Prostate gland (tissue), 2 donors: ENCODE measurements at regions not wholly inside any gene's neighbourhood (a gene's known extent, or its start where the extent isn't known, plus 50 kb on each side); places are given as distances from the start of the nearest gene placed in this dataset.

Experiments used
- DNase-seq: peaks from one replicate; pipeline ENCODE4 v3.0.0-alpha.2; 2019; ENCODE audit warnings: low spot score
- H3K27ac ChIP-seq, 2 donors: fragments of 200-600 bp; sonication (generic); 2 replicates each; pipeline ENCODE4 v1.5.1; 2017 to 2019
- H3K27me3 ChIP-seq: fragments of 200-600 bp; sonication (generic); replicated peaks from 2 replicates; pipeline ENCODE4 v1.5.1; 2019; ENCODE audit not compliant: insufficient read depth
- H3K36me3 ChIP-seq, 2 donors: fragments of 200-600 bp; sonication (generic); 1 replicate in 1 of 2; 2 replicates in 1 of 2; pipeline versions ENCODE4 v1.5.1 to v1.8.1; 2017 to 2019
- H3K4me1 ChIP-seq: fragments of 200-600 bp; sonication (generic); replicated peaks from 2 replicates; pipeline ENCODE4 v1.5.1; 2019
- H3K4me3 ChIP-seq, 2 donors: fragments of 200-600 bp; sonication (generic); 2 replicates each; pipeline ENCODE4 v1.5.1; 2017 to 2019
- H3K9me3 ChIP-seq: fragments of 200-600 bp; sonication (generic); 2 replicates; pipeline ENCODE4 v1.5.1; 2017
- POLR2A ChIP-seq: fragments of 450-650 bp; IDR thresholded peaks from one replicate; pipeline ENCODE4 v1.6.1; 2016; ENCODE audit warnings: antibody characterized with exemption, mild to moderate bottlenecking
- POLR2AphosphoS5 ChIP-seq: sonication (generic); formaldehyde crosslinking; IDR thresholded peaks from one replicate; pipeline ENCODE4 v1.6.1; 2017; ENCODE audit warnings: antibody characterized with exemption
- WGBS: methylation state at CpG from one replicate; pipeline ENCODE4 v1.1.5; 2018; 5-methylcytosine and 5-hydroxymethylcytosine counted together
- intact Hi-C: fragments of 100-400 bp; cut with DNase I; formaldehyde crosslinking; loops from one replicate; pipeline ENCODE4 v1.14.2; 2022
- TF ChIP-seq, protein P1 (sequence below), 4 experiments: fragments of 200-600 bp in 2 of 4; fragments of 450-650 bp in 2 of 4; sonication (generic) in 2 of 4; IDR thresholded peaks; 1 replicate in 3 of 4; 2 replicates in 1 of 4; pipeline ENCODE4 v1.5.1; 2016 to 2019; ENCODE audit warnings: antibody characterized with exemption in 4 of 4, mild to moderate bottlenecking in 2 of 4, moderate library complexity in 2 of 4

DNA sequence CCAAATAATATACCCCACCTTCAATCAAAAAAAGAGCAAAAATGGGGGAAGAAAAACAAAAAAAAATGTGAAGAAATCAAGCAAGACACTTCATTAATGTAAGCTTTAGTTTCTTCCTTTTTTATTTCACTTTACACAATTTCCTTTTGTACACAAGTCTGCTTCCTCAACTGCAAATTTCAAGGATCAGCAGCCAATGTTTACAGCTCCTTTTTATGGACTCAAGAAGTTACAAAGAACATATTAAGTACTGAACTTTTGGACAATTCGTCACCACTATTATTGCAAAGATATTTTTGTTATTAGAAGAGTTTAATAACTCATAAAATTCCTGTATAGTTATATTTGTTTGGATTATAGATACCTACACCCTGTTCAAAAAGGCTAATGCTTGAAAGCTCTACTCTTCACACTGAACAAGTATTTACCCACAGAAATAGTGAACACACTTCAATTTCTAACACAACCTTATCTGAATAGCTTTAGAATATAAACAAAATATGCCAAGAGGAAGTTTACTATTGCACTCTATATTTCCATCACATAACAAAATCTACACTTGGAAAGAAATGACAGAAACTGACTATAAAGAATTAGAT, 658.7 kb upstream of the CNTNAP5 start:
- WGBS, result 9% methylated on average over 1 of the region's 1 CpG
- TF ChIP-seq POLR2A (no peak), POLR2AphosphoS5 (no peak)
- TF ChIP-seq, protein P1, sequence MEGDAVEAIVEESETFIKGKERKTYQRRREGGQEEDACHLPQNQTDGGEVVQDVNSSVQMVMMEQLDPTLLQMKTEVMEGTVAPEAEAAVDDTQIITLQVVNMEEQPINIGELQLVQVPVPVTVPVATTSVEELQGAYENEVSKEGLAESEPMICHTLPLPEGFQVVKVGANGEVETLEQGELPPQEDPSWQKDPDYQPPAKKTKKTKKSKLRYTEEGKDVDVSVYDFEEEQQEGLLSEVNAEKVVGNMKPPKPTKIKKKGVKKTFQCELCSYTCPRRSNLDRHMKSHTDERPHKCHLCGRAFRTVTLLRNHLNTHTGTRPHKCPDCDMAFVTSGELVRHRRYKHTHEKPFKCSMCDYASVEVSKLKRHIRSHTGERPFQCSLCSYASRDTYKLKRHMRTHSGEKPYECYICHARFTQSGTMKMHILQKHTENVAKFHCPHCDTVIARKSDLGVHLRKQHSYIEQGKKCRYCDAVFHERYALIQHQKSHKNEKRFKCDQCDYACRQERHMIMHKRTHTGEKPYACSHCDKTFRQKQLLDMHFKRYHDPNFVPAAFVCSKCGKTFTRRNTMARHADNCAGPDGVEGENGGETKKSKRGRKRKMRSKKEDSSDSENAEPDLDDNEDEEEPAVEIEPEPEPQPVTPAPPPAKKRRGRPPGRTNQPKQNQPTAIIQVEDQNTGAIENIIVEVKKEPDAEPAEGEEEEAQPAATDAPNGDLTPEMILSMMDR (IDR thresholded peaks at IDR 0.05), result no peak
- H3K27ac ChIP-seq, result no peak overlapping the region

DNA sequence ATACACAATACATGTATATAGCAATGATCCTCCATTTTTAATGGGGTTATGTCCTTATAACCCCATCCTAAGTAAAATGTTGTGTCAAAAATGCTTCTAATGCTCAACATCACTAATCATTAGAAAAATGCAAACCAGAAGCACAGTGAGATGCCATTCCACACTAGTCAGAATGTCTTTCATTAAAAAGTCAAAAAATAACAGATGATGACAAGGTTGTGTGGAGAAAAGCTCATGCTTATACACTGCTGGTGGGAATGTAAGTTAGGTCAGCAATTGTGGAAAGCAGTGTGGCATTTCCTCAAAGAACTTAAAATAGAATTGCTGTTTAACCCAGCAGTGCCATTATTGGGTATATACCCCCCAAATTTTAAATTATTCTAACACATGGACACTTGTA, 654.9 kb upstream of the CNTNAP5 start:
- H3K4me1 ChIP-seq, result no peaks in the 10 kb centered on the region
- H3K9me3 ChIP-seq, result no peaks in the 10 kb centered on the region
- no peaks in the 10 kb centered on the region for H3K27me3 ChIP-seq
- TF ChIP-seq POLR2A, result no peak
- TF ChIP-seq, protein P1 (IDR thresholded peaks at IDR 0.05), result no peak
- TF ChIP-seq POLR2AphosphoS5, result no peak
- H3K27ac ChIP-seq, result no peak overlapping the region
- no peaks in the 10 kb centered on the region for H3K36me3 ChIP-seq
- intact Hi-C loops, result no loop called here
- DNase-seq, result no peak
- H3K4me3 ChIP-seq, result no peak overlapping the region

More for the DNA sequence above, 658.7 kb upstream of the CNTNAP5 start:
- Histone ChIP-seq H3K9me3 (no peaks in the 10 kb centered on the region), H3K36me3 (no peaks in the 10 kb centered on the region), H3K4me1 (no peaks in the 10 kb centered on the region), H3K4me3 (no peak overlapping the region), H3K27me3 (no peaks in the 10 kb centered on the region)
- intact Hi-C loops, result no loop called here
- no peak for DNase-seq

- no peaks in the 10 kb centered on the region for H3K9me3 ChIP-seq
- H3K27ac ChIP-seq, result no peak overlapping the region
- H3K27me3 ChIP-seq, result no peaks in the 10 kb centered on the region
- TF ChIP-seq POLR2AphosphoS5 (no peak), POLR2A (no peak)
- TF ChIP-seq, protein P1 (IDR thresholded peaks at IDR 0.05), result no peak
- 91% methylated on average over 3 of the region's 3 CpGs for WGBS
- intact Hi-C loops, result no loop called here
- no peaks in the 10 kb centered on the region for H3K4me1 ChIP-seq
- H3K4me3 ChIP-seq, result no peak overlapping the region
- DNase-seq, result no peak
- H3K36me3 ChIP-seq, result no peaks in the 10 kb centered on the region
Measured at GRCh38 chr2:123371535-123371934, 653.6 kb upstream of the CNTNAP5 start.

- no peak for DNase-seq
- 73% methylated on average over 8 of the region's 8 CpGs for WGBS
- Histone ChIP-seq H3K27me3 (no peaks in the 10 kb centered on the region), H3K4me3 (no peak overlapping the region), H3K36me3 (no peaks in the 10 kb centered on the region), H3K4me1 (no peaks in the 10 kb centered on the region), H3K9me3 (no peaks in the 10 kb centered on the region), H3K27ac (no peak overlapping the region)
- TF ChIP-seq POLR2AphosphoS5 (no peak), POLR2A (no peak)
- TF ChIP-seq, protein P1 (IDR thresholded peaks at IDR 0.05), result no peak
- intact Hi-C loops, result no loop called here
Measured at GRCh38 chr2:123380370-123380935, 644.6 kb upstream of the CNTNAP5 start.

DNA sequence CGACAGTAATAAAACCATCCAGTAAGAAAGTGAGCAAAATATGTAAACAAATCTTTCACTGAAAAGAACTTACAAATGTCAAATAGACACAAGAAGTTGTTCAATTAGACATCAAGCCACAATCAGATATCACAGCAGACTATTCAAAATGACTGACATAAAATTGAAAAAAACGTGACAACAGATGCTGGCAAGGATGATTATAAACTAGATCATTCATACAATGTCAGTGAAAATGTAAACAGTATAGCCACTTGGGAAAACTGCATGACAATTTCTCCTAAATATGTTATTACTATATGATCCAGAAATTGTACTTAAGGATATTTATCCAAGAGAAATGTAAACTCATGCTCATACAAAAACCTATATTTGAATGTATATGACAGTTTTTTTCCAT, 609.4 kb upstream of the CNTNAP5 start:
- no peaks in the 10 kb centered on the region for H3K4me1 ChIP-seq
- no peak overlapping the region for H3K4me3 ChIP-seq
- H3K27me3 ChIP-seq, result no peaks in the 10 kb centered on the region
- intact Hi-C loops, result no loop called here
- WGBS, result 50% methylated on average over 2 of the region's 2 CpGs
- no peak for DNase-seq
- no peaks in the 10 kb centered on the region for H3K9me3 ChIP-seq
- no peaks in the 10 kb centered on the region for H3K36me3 ChIP-seq
- TF ChIP-seq, protein P1 (IDR thresholded peaks at IDR 0.05), result no peak
- no peak for TF ChIP-seq POLR2A
- no peak for TF ChIP-seq POLR2AphosphoS5
- no peak overlapping the region for H3K27ac ChIP-seq
